Astrocyte (in vitro differentiated cells and primary cell): ENCODE measurements at regions not wholly inside any gene's neighbourhood (a gene's known extent, or its start where the extent isn't known, plus 50 kb on each side); places are given as distances from the start of the nearest gene placed in this dataset.

Experiments used
- DNase-seq: peaks from one replicate; pipeline ENCODE4 v3.0.0-alpha.2; 2010; ENCODE audit warnings: low read depth
- FAIRE-seq: peaks from 2 replicates; lab custom pipeline; 2011; peaks lifted over from hg19 to GRCh38; lab: Jason Lieb, UNC
- H2AFZ ChIP-seq: 2 replicates; pipeline ENCODE4 v1.6.0; 2012; ENCODE audit warnings: low read depth, low read length, inconsistent platforms
- H3K27ac ChIP-seq: 2 replicates; pipeline ENCODE4 v1.5.1; 2011; ENCODE audit warnings: low read depth, low read length, inconsistent platforms
- H3K27me3 ChIP-seq: 2 replicates; pipeline ENCODE4 v1.6.0; 2011; ENCODE audit warnings: low read length, inconsistent platforms; ENCODE audit not compliant: insufficient read depth
- H3K36me3 ChIP-seq: 2 replicates; pipeline ENCODE4 v1.5.1; 2011; ENCODE audit warnings: low read length, inconsistent platforms; ENCODE audit not compliant: insufficient read depth
- H3K4me1 ChIP-seq: 2 replicates; pipeline ENCODE4 v1.5.1; 2011; ENCODE audit warnings: low read length, inconsistent platforms; ENCODE audit not compliant: insufficient read depth
- H3K4me2 ChIP-seq: 2 replicates; pipeline ENCODE4 v1.6.0; 2012; ENCODE audit warnings: low read length, inconsistent platforms
- H3K4me3 ChIP-seq: 2 replicates; pipeline ENCODE4 v1.5.1; 2011; ENCODE audit warnings: low read depth, mild to moderate bottlenecking, low read length, inconsistent platforms; ENCODE audit not compliant: insufficient read depth
- H3K79me2 ChIP-seq: 2 replicates; pipeline ENCODE4 v1.6.0; 2012; ENCODE audit warnings: mild to moderate bottlenecking, low read length, inconsistent platforms; ENCODE audit not compliant: insufficient read depth
- H3K9ac ChIP-seq: 2 replicates; pipeline ENCODE4 v1.6.0; 2012; ENCODE audit warnings: mild to moderate bottlenecking, low read length, inconsistent platforms
- H3K9me3 ChIP-seq: 2 replicates; pipeline ENCODE4 v1.5.1; 2012; ENCODE audit warnings: low read depth, mild to moderate bottlenecking, low read length, inconsistent platforms; ENCODE audit not compliant: insufficient read depth
- H4K20me1 ChIP-seq: 2 replicates; pipeline ENCODE4 v1.6.0; 2012; ENCODE audit warnings: low read length, inconsistent platforms; ENCODE audit not compliant: insufficient read depth
- H3K27ac Mint-ChIP-seq: one replicate; pipeline ENCODE4 v1.8.0; 2021; ENCODE audit warnings: mild to moderate bottlenecking, mixed read lengths; ENCODE audit not compliant: unreplicated experiment
- H3K27me3 Mint-ChIP-seq: one replicate; pipeline ENCODE4 v1.8.0; 2021; ENCODE audit warnings: low read depth, mixed read lengths; ENCODE audit not compliant: unreplicated experiment
- H3K36me3 Mint-ChIP-seq: one replicate; pipeline ENCODE4 v1.8.0; 2021; ENCODE audit warnings: low read depth, mixed read lengths; ENCODE audit not compliant: unreplicated experiment
- H3K4me1 Mint-ChIP-seq: one replicate; pipeline ENCODE4 v1.8.0; 2021; ENCODE audit warnings: low read depth, mixed read lengths; ENCODE audit not compliant: unreplicated experiment
- H3K4me3 Mint-ChIP-seq: one replicate; pipeline ENCODE4 v1.8.0; 2021; ENCODE audit warnings: mild to moderate bottlenecking, moderate library complexity, mixed read lengths; ENCODE audit not compliant: unreplicated experiment
- H3K9me3 Mint-ChIP-seq: one replicate; pipeline ENCODE4 v1.8.0; 2021; ENCODE audit warnings: mild to moderate bottlenecking, mixed read lengths; ENCODE audit not compliant: unreplicated experiment
- CTCF ChIP-seq: IDR thresholded peaks from 2 replicates; pipeline ENCODE4 v1.5.1; 2011; ENCODE audit warnings: low read depth, mild to moderate bottlenecking, inconsistent platforms, low read length, moderate library complexity; ENCODE audit not compliant: insufficient read depth
- EZH2 ChIP-seq: IDR thresholded peaks from 2 replicates; pipeline ENCODE4 v1.6.1; 2012; ENCODE audit warnings: mild to moderate bottlenecking, low read length, inconsistent platforms; ENCODE audit not compliant: insufficient read depth

- FAIRE-seq (no peak), DNase-seq (no peak)
- Histone ChIP-seq H3K27ac (no peak overlapping the region), H3K4me1 (no peaks in the 10 kb centered on the region), H3K4me3 (no peak overlapping the region), H4K20me1 (no peaks in the 10 kb centered on the region), H3K9me3 (no peaks in the 10 kb centered on the region), H2AFZ (no peak overlapping the region), H3K79me2 (no peaks in the 10 kb centered on the region), H3K27me3 (no peaks in the 10 kb centered on the region), H3K4me2 (no peak overlapping the region), H3K36me3 (no peaks in the 10 kb centered on the region), H3K9ac (no peak overlapping the region)
- no peak overlapping the region for H3K27ac Mint-ChIP-seq
- no peaks in the 10 kb centered on the region for H3K4me1 Mint-ChIP-seq
- H3K4me3 Mint-ChIP-seq, result no peak overlapping the region
- no peaks in the 10 kb centered on the region for H3K36me3 Mint-ChIP-seq
- TF ChIP-seq EZH2 (no peak), CTCF (no peak)
- no peaks in the 10 kb centered on the region for H3K27me3 Mint-ChIP-seq
- H3K9me3 Mint-ChIP-seq, result peaks cover 3% of the 10 kb centered on the region
Observed at GRCh38 chr1:80755944-80756343, 1044.8 kb upstream of the ADGRL2 start.

- no peaks in the 10 kb centered on the region for H3K27me3 Mint-ChIP-seq
- Histone ChIP-seq H2AFZ (no peak overlapping the region), H4K20me1 (no peaks in the 10 kb centered on the region), H3K4me2 (no peak overlapping the region), H3K79me2 (no peaks in the 10 kb centered on the region), H3K36me3 (no peaks in the 10 kb centered on the region), H3K9ac (no peak overlapping the region), H3K27me3 (no peaks in the 10 kb centered on the region), H3K4me3 (no peak overlapping the region), H3K27ac (no peak overlapping the region), H3K4me1 (no peaks in the 10 kb centered on the region), H3K9me3 (no peaks in the 10 kb centered on the region)
- no peaks in the 10 kb centered on the region for H3K4me1 Mint-ChIP-seq
- FAIRE-seq (no peak), DNase-seq (no peak)
- no peaks in the 10 kb centered on the region for H3K36me3 Mint-ChIP-seq
- H3K4me3 Mint-ChIP-seq, result no peak overlapping the region
- peaks cover 3% of the 10 kb centered on the region for H3K9me3 Mint-ChIP-seq
- no peak for TF ChIP-seq EZH2
- no peak for TF ChIP-seq CTCF
- H3K27ac Mint-ChIP-seq, result no peak overlapping the region
Observed at GRCh38 chr1:80751204-80751603, 1049.5 kb upstream of the ADGRL2 start.

- Histone ChIP-seq H3K4me3 (no peak overlapping the region), H4K20me1 (no peaks in the 10 kb centered on the region), H3K9ac (no peak overlapping the region), H2AFZ (no peak overlapping the region), H3K4me1 (no peaks in the 10 kb centered on the region), H3K27me3 (no peaks in the 10 kb centered on the region), H3K4me2 (no peak overlapping the region), H3K79me2 (no peaks in the 10 kb centered on the region), H3K36me3 (no peaks in the 10 kb centered on the region), H3K27ac (no peak overlapping the region), H3K9me3 (no peaks in the 10 kb centered on the region)
- FAIRE-seq (no peak), DNase-seq (no peak)
- Mint-ChIP-seq H3K4me3 (no peak overlapping the region), H3K27ac (no peak overlapping the region), H3K4me1 (no peaks in the 10 kb centered on the region), H3K27me3 (no peaks in the 10 kb centered on the region), H3K9me3 (peaks cover 1% of the 10 kb centered on the region), H3K36me3 (no peaks in the 10 kb centered on the region)
- TF ChIP-seq CTCF, result no peak
- no peak for TF ChIP-seq EZH2
Observed at GRCh38 chr1:80731241-80731894, 1069.4 kb upstream of the ADGRL2 start.
